Activated CD8-positive, alpha-beta memory T cell treated with anti-CD3 and anti-CD28 coated beads for 4 hours (primary cell): ENCODE measurements at regions not wholly inside any gene's neighbourhood (a gene's known extent, or its start where the extent isn't known, plus 50 kb on each side); places are given as distances from the start of the nearest gene placed in this dataset.
"Not testable (repeated sequence)": the region's sequence is repeated elsewhere in the genome, so short reads cannot be mapped to it uniquely, and the experiment has no call there.

ENCODE experiments used
- DNase-seq, 2 donors: peaks; one replicate each; pipeline ENCODE4 v3.0.0-alpha.2; 2020; ENCODE audit warnings: low read depth in 2 of 2

- no peak for DNase-seq
Observed at GRCh38 chr4:177185151-177185550, 124.5 kb upstream of the NEIL3 start.

DNA sequence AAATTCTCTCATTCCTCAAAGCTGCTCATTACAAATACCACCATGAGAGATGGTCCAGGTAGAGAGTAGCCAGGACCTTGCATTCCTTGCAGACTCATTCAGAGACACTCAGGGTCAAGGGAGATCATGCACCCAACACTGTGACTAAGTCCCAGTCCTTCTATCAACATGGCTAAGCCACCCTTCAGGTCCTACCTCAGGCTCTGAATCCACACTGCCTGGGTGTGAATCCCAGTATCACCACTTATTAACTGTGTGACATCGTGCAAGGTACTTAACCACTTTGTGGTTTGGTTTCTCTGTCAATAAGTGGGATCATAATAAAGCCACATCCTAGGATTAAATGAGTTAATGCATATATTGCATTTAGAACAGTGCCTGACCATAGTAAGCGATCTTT, 124.1 kb upstream of the NEIL3 start:
- no peak for DNase-seq

- DNase-seq, result no peak
Observed at GRCh38 chr4:177187371-177187770, 122.3 kb upstream of the NEIL3 start.

- no peak for DNase-seq
Observed at GRCh38 chr4:177190995-177191580, 118.6 kb upstream of the NEIL3 start.

DNA sequence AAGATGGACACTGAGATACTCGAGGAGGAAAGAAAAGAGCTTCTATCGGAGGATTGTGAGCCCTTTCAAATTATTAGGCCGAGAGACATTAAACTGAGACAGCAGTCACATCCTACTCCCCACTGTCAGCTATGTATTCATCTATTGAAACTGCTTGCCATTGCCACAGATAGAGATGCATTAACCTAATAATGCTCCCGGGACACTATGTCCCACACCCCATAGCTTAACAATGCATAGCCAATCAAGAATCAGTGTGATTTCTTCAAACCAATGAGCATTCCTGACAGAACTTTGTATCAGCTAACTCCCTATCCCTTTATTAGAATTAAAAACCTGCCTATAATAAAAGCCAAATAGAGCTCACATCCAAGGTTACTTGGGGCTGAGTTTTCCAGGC, 118.1 kb upstream of the NEIL3 start:
- DNase-seq, result no peak

- DNase-seq, result no peak
Observed at GRCh38 chr4:177191991-177192390, 117.7 kb upstream of the NEIL3 start.

DNA sequence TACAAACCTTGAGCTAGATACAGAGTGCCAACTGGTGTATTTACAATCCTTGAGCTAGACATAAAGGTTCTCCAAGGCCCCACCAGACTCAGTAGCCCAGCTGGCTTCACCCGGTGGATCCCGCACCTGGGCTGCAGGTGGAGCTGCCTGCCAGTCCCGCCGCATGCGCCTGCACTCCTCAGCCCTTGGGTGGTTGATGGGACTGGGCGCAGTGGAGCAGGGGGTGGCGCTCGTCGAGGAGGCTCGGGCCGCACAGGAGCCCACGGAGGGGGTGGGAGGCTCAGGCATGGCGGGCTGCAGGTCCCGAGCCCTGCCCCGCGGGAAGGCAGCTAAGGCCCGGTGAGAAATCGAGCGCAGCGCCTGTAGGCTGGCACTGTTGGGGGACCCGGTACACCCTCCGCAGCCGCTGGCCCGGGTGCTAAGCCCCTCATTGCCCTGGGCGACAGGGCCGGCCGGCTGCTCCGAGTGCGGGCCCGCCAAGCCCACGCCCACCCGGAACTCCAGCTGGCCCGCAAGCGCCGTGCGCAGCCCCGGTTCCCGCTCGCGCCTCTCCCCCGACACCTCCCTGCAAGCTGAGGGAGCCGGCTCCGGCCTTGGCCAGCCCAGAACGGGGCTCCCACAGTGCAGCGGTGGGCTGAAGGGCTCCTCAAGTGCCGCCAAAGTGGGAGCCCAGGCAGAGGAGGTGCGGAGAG, 116.5 kb upstream of the NEIL3 start:
- not testable (repeated sequence) for DNase-seq

DNA sequence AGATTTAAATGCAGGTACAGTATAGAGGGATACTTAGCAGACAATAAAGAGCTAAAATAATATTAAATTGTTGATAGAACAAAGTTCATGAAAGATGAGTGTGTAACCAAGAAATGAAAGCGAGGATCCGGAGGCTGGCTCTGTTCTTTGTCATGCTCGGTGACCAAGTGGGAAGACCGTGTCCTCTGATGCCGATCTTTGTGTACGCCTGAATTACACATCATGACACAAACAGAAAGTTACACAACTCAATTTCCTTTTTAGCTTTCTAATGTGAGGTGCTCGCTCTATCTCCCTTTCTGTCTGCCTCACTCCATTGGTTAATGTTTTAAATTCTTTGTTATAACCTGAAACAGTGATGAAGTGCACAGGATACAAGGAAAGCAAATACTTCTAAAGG, 114.8 kb upstream of the NEIL3 start:
- DNase-seq, result no peak

DNA sequence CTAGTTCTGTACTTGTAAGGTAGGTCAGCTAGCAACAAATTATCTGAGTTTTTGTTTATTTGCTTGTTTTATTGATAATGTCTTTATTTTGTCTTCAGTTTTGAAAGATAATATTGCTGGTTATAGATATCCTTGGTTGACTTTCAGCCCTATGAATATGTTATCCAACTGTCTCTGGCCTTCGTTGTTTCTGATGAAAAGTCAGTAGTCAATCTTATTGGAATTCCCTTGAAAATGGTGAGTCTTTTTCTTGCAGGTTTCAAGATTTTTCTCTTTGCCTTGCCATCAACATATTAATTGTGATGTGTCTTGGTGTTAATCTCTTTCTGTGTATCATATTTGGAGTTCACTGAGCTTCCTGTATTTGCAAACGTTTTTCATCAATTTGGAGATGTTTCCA, 113.1 kb upstream of the NEIL3 start:
- DNase-seq, result no peak

- DNase-seq, result no peak
Observed at GRCh38 chr4:177201614-177202013, 108.1 kb upstream of the NEIL3 start.

DNA sequence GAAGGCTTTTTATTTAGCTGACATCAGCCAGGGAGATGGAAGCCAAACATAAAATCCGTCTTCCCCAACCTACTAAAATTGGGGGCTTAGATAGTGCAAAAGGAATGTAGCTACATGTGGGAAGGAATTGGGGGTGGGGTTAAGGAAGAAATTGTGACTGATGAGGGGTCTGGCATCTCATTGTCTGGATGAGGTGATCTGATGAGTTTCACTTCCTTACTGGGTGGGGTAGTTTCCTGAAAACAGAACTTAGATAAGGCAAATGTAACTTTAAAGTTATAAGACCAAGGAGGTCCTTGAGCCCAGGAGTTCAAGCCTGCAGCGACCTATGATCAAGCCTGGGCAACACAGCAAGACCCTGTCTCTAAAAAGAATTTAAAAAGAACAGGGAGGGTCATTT, 105.5 kb upstream of the NEIL3 start:
- DNase-seq, result no peak

GRCh38 chr4:177214935-177215334, 94.7 kb upstream of the NEIL3 start:
- DNase-seq, result no peak

DNA sequence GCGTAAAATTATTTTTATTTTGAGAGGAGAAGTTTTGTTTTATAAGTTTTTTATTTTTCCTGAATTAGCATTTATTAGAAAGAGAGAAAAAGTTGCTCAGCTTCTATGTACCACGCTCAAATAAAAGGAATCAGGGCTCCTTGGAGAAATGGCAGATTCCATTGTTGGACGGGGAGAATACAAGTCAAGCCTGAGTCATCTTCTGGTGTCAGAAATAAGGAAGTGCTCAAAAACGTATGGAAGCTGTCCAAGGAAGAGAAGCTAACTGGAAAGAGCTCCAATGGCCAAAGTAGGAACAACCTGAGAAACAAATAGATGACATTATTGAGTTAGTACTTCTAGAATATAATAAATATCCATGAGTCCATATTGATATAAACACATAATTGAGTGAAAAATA, 89.3 kb upstream of the NEIL3 start:
- no peak for DNase-seq

- DNase-seq, result no peak
Observed at GRCh38 chr4:177222781-177223180, 86.9 kb upstream of the NEIL3 start.

DNA sequence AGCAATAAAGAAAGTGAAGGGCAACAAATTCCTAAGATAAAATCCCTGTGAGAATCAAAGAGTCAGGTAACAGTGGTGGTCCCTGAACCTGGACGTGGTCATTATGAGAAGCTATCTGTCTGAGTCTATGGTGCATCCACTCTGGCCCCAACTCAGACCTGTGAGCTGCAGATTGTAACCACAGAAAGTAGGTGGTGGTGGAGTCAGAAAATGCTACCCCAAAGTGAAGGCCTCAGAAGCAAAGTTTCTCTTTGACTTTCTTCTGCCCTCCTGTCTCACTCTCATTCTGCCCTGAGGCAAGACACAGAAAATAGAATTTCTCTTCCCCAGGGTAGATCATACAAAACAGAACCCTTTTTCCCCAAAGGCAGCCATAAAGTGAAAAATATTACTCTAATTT, 84.1 kb upstream of the NEIL3 start:
- DNase-seq, result no peak

GRCh38 chr4:177227636-177228035, 82.0 kb upstream of the NEIL3 start:
- no peak for DNase-seq

- DNase-seq, result no peak
Observed at GRCh38 chr4:177228599-177228998, 81.1 kb upstream of the NEIL3 start.

DNA sequence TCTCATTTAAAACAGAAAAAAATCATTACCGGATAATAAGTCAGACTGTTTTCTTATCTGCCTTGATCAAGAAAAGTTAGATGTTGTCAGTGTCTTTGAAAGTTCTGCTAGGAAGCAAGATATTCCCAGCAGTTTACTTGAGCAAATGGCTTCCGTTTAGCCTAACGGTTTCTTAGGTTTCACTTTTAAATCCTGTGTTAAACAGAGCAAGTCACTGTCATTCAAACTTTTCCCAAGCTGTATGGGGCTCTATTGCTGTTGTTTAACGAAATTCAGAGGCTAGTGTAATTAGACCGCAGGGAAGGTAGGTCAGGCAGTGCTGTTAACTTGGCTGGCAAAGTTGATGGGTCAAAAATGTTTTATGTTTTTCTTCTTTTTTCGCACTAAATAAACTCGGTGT, 80.3 kb upstream of the NEIL3 start:
- no peak for DNase-seq

GRCh38 chr4:177232473-177232872, 77.2 kb upstream of the NEIL3 start:
- DNase-seq, result no peak

DNA sequence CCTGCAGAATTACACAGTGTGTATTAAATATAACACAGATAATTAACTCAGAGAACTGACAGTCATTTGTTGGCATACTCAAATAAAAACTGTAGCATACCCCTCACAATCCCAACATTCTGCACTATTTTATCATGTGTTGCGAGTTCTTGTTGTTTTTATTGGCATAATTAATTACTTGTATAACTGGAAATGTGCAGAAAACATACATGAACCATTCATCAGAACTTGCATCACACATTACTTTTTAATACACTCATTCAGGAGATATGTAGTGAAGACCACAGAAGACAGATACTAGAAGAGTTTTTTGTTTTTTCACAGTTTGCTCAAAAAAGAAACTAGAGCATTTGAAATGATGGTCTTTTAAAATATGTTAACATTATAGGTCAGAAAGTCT, 74.6 kb upstream of the NEIL3 start:
- no peak for DNase-seq

- no peak for DNase-seq
Observed at GRCh38 chr4:177236886-177237285, 72.8 kb upstream of the NEIL3 start.

GRCh38 chr4:177237291-177237690, 72.4 kb upstream of the NEIL3 start:
- DNase-seq, result no peak

- DNase-seq, result no peak
Observed at GRCh38 chr4:177239477-177239876, 70.2 kb upstream of the NEIL3 start.

DNA sequence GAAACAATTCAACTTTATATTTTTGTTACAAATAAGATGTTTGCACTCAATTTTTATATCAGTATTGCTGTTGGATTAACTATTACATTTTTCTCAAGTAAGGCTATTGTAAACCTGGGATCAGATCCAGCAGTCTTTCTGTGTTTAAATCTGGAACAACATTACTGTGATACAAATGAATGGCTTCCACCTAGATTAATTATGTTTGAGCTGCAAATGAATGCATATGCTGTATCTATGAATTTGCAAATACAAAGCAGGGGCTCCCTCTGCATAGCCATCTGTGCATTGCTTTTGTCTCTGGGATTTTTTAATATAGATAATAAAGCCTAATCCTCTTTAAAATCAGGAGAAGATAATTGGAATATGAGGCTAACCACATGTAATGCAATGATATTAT, 69.8 kb upstream of the NEIL3 start:
- no peak for DNase-seq
